ENCODE measurements at regions not wholly inside any gene's neighbourhood (a gene's known extent, or its start where the extent isn't known, plus 50 kb on each side); places are given as distances from the start of the nearest gene placed in this dataset.

DNA sequence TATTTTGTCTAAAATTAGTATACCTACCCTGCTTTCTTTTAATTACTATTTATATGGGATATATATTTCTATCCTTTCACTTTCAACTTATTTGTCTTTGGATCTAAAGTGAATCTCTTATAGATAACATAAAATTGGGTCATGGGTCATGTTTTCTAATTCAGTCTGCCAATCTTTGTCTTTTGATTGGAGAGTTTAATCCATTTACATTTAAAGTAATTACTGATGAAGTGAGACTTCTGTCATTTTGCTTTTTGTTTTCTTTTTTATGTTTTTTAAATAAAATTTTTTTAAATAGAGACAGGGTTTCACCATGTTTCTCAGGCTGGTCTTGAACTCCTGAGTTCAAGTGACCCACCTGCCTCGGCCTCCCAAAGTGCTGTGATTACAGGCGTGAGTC, 50.5 kb upstream of the PRDM1 start:
- H3K4me3 Mint-ChIP-seq (ENCODE audit: unreplicated experiment), result no peak overlapping the region
- H3K36me3 Mint-ChIP-seq (ENCODE audit: low read depth, unreplicated experiment), result no peaks in the 10 kb centered on the region
- no peak overlapping the region for H3K27ac Mint-ChIP-seq (ENCODE audit: unreplicated experiment)
- no peak for DNase-seq (ENCODE audit: low spot score)
- TF ChIP-seq, protein P1, sequence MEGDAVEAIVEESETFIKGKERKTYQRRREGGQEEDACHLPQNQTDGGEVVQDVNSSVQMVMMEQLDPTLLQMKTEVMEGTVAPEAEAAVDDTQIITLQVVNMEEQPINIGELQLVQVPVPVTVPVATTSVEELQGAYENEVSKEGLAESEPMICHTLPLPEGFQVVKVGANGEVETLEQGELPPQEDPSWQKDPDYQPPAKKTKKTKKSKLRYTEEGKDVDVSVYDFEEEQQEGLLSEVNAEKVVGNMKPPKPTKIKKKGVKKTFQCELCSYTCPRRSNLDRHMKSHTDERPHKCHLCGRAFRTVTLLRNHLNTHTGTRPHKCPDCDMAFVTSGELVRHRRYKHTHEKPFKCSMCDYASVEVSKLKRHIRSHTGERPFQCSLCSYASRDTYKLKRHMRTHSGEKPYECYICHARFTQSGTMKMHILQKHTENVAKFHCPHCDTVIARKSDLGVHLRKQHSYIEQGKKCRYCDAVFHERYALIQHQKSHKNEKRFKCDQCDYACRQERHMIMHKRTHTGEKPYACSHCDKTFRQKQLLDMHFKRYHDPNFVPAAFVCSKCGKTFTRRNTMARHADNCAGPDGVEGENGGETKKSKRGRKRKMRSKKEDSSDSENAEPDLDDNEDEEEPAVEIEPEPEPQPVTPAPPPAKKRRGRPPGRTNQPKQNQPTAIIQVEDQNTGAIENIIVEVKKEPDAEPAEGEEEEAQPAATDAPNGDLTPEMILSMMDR (IDR thresholded peaks at IDR 0.05; ENCODE audit: unreplicated experiment), result no peak
- no peaks in the 10 kb centered on the region for H3K4me1 Mint-ChIP-seq (ENCODE audit: unreplicated experiment)
- peaks cover 7% of the 10 kb centered on the region for H3K9me3 Mint-ChIP-seq (ENCODE audit: unreplicated experiment)
- no peaks in the 10 kb centered on the region for H3K27me3 Mint-ChIP-seq (ENCODE audit: unreplicated experiment)

- no peaks in the 10 kb centered on the region for H3K4me1 Mint-ChIP-seq (ENCODE audit: unreplicated experiment)
- DNase-seq (ENCODE audit: low spot score), result no peak
- no peak overlapping the region for H3K4me3 Mint-ChIP-seq (ENCODE audit: unreplicated experiment)
- H3K9me3 Mint-ChIP-seq (ENCODE audit: unreplicated experiment), result peaks cover 7% of the 10 kb centered on the region
- TF ChIP-seq, protein P1 (IDR thresholded peaks at IDR 0.05; ENCODE audit: unreplicated experiment), result no peak
- H3K36me3 Mint-ChIP-seq (ENCODE audit: low read depth, unreplicated experiment), result no peaks in the 10 kb centered on the region
- no peaks in the 10 kb centered on the region for H3K27me3 Mint-ChIP-seq (ENCODE audit: unreplicated experiment)
- no peak overlapping the region for H3K27ac Mint-ChIP-seq (ENCODE audit: unreplicated experiment)
Measured at GRCh38 chr6:106033806-106034205, 52.3 kb upstream of the PRDM1 start.

DNA sequence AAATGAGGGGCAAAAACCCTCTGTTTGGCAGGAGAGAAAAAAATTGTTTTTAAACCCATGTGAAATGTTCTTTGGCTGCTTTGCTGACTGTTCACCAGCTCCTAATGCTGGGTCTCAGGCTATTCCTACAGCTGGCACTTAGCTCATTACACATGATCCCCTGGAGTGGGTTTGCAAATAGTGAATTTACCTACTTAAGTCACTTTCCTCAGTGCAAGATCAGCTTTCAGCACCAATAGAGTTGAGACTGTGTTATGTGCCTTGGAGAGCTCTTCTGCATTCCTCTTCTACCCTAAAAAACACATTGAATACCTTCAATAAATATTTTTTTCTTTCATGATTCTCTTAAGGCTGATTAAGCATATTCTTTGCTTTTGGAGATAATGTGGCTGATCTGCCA, 58.4 kb upstream of the PRDM1 start:
- TF ChIP-seq, protein P1 (IDR thresholded peaks at IDR 0.05; ENCODE audit: unreplicated experiment), result no peak
- Mint-ChIP-seq H3K4me3 (ENCODE audit: unreplicated experiment) (no peak overlapping the region), H3K27ac (ENCODE audit: unreplicated experiment) (no peak overlapping the region), H3K4me1 (ENCODE audit: unreplicated experiment) (peaks cover 8% of the 10 kb centered on the region), H3K9me3 (ENCODE audit: unreplicated experiment) (no peaks in the 10 kb centered on the region), H3K36me3 (ENCODE audit: low read depth, unreplicated experiment) (no peaks in the 10 kb centered on the region), H3K27me3 (ENCODE audit: unreplicated experiment) (peaks cover 2% of the 10 kb centered on the region)
- DNase-seq (ENCODE audit: low spot score), result no peak

DNA sequence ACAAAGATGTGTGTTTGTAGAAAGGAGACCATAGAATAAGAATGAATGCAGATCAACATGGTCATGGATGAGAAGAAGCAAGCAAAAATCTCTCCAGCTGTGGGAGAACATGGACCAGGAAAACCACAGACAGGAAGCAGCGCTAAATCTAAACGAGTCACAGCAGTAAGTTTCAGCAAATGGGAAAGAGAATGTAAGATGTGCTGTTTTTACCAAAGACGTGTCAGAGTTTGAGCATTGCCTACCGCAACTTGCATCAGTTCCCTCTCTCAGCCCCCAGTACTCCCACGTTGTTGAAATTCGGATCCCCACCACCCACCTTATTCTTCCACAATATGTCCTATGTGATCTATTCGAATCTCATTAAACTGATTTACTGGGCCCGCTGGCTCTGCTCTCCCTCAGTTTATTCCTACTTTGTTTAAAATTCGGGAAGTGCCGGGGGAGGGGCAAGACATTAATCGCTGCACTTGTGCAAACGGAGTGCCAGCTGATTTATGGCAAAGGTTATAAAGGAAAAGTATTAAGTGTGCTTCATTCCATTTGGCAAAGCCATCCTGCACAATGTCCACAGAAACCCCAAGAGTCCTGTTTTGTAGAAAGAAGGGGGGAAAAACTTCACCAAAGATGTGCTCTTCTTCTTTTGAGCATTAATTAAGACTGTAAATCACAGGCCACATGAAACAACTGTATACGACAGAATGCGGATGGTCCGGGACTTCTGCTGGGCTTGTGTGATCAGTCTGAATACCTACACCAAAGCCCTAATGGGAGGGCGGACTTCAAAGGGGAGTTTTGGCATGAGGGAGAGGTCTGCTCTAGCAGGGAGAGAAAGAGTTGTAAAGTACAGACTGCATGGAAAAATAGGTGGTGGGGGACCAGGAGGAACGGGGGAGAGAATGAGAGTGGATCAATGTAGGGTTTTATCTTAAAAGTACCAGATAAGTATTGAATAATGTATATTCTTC, 59.1 kb upstream of the PRDM1 start:
- H3K27ac Mint-ChIP-seq (ENCODE audit: unreplicated experiment), result no peak overlapping the region
- H3K36me3 Mint-ChIP-seq (ENCODE audit: low read depth, unreplicated experiment), result no peaks in the 10 kb centered on the region
- TF ChIP-seq, protein P1 (IDR thresholded peaks at IDR 0.05; ENCODE audit: unreplicated experiment), result no peak
- no peak overlapping the region for H3K4me3 Mint-ChIP-seq (ENCODE audit: unreplicated experiment)
- no peak for DNase-seq (ENCODE audit: low spot score)
- peaks cover 2% of the 10 kb centered on the region for H3K27me3 Mint-ChIP-seq (ENCODE audit: unreplicated experiment)
- no peaks in the 10 kb centered on the region for H3K9me3 Mint-ChIP-seq (ENCODE audit: unreplicated experiment)
- H3K4me1 Mint-ChIP-seq (ENCODE audit: unreplicated experiment), result peaks cover 8% of the 10 kb centered on the region

DNA sequence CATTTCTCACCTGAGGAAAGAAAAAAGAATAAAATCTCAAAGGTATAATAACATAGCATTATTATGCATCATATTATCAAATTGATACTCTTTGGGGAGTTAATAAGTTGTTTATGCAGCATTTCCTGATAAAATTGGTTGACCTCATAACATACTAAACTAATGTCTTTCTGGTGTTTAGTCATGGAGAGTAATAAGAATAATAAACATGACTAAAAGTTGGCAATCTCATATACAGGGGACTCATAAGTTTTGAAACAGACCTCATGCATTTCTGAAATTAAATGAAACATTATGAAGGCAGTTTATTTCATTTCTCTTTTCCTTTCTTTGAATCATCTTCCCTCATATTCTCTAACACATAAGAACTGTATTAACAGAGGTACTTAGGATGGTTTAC, 60.5 kb upstream of the PRDM1 start:
- no peak for DNase-seq (ENCODE audit: low spot score)

More for the DNA sequence above, 60.5 kb upstream of the PRDM1 start:
- Mint-ChIP-seq H3K9me3 (ENCODE audit: unreplicated experiment) (no peaks in the 10 kb centered on the region), H3K36me3 (ENCODE audit: low read depth, unreplicated experiment) (no peaks in the 10 kb centered on the region), H3K4me1 (ENCODE audit: unreplicated experiment) (peaks cover 8% of the 10 kb centered on the region), H3K27ac (ENCODE audit: unreplicated experiment) (no peak overlapping the region), H3K27me3 (ENCODE audit: unreplicated experiment) (peaks cover 2% of the 10 kb centered on the region), H3K4me3 (ENCODE audit: unreplicated experiment) (no peak overlapping the region)
- TF ChIP-seq, protein P1 (IDR thresholded peaks at IDR 0.05; ENCODE audit: unreplicated experiment), result no peak
